ENCODE measurements at regions not wholly inside any gene's neighbourhood (a gene's known extent, or its start where the extent isn't known, plus 50 kb on each side); places are given as distances from the start of the nearest gene placed in this dataset.

DNA sequence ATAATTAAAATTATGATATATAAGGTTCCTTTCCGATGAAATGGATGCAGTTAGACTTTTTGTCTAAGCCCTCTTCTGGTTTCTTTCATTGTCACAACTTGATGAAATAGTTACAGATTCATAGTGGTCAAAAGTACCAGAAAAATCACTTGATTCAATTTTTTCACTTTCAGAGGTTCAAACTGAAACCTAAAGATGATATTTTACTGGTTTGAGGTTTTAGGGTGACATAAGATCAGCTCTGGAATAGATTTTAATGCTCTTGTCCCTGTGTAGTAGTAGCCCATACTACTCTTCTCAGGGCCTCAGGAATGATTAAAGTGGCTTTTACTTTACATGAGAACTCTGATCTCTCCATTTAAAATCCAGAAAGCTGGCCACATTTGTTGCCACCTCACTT is 479.1 kb upstream of the ZNF717 start:
- TF ChIP-seq, protein P1, sequence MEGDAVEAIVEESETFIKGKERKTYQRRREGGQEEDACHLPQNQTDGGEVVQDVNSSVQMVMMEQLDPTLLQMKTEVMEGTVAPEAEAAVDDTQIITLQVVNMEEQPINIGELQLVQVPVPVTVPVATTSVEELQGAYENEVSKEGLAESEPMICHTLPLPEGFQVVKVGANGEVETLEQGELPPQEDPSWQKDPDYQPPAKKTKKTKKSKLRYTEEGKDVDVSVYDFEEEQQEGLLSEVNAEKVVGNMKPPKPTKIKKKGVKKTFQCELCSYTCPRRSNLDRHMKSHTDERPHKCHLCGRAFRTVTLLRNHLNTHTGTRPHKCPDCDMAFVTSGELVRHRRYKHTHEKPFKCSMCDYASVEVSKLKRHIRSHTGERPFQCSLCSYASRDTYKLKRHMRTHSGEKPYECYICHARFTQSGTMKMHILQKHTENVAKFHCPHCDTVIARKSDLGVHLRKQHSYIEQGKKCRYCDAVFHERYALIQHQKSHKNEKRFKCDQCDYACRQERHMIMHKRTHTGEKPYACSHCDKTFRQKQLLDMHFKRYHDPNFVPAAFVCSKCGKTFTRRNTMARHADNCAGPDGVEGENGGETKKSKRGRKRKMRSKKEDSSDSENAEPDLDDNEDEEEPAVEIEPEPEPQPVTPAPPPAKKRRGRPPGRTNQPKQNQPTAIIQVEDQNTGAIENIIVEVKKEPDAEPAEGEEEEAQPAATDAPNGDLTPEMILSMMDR (IDR thresholded peaks at IDR 0.05) = no peak
- TF ChIP-seq POLR2A (IDR thresholded peaks at IDR 0.05) = no peak

Data from ovary (tissue), 3 donors.